Astrocyte of the cerebellum (primary cell): ENCODE measurements at regions not wholly inside any gene's neighbourhood (a gene's known extent, or its start where the extent isn't known, plus 50 kb on each side); places are given as distances from the start of the nearest gene placed in this dataset.

Source experiments
- DNase-seq: peaks from one replicate; pipeline ENCODE4 v3.0.0-alpha.2; 2011; ENCODE audit warnings: low read depth
- H3K4me3 ChIP-seq: 2 replicates; pipeline ENCODE4 v1.5.1; 2011; ENCODE audit warnings: mild to moderate bottlenecking, low read depth, low read length, moderate library complexity
- in situ Hi-C: cut with HindIII; loops from 2 replicates; pipeline ENCODE4 v1.10.0; 2017; ENCODE audit warnings: low sequenced_read_pairs
- TF ChIP-seq, protein P1 (sequence below): IDR thresholded peaks from 2 replicates; pipeline ENCODE4 v1.5.1; 2012; ENCODE audit warnings: low read length, low read depth, moderate library complexity, mild to moderate bottlenecking; ENCODE audit errors: missing control alignments

DNA sequence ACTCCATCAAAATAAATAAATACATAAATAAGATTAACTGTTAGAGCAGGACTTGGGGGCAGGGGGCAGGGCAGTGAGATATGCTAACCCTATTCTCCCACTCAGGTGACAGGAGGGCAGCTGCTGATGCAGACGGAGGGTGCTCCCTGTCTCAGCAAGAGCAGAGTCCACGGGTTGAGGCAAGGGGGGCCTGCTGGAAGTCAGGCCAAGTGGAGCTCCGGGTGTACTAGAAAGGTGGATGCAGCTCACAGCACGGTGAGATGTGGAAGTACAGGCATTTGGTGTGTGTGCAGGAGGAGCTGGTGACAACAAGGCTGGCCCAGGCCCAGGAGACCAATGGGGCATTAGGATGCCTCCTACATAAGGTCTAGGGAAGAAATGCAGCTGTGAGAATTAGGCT is 467.3 kb upstream of the B3GAT1 start:
- in situ Hi-C loops, result no loop called here
- no peak for DNase-seq
- no peak overlapping the region for H3K4me3 ChIP-seq
- TF ChIP-seq, protein P1, sequence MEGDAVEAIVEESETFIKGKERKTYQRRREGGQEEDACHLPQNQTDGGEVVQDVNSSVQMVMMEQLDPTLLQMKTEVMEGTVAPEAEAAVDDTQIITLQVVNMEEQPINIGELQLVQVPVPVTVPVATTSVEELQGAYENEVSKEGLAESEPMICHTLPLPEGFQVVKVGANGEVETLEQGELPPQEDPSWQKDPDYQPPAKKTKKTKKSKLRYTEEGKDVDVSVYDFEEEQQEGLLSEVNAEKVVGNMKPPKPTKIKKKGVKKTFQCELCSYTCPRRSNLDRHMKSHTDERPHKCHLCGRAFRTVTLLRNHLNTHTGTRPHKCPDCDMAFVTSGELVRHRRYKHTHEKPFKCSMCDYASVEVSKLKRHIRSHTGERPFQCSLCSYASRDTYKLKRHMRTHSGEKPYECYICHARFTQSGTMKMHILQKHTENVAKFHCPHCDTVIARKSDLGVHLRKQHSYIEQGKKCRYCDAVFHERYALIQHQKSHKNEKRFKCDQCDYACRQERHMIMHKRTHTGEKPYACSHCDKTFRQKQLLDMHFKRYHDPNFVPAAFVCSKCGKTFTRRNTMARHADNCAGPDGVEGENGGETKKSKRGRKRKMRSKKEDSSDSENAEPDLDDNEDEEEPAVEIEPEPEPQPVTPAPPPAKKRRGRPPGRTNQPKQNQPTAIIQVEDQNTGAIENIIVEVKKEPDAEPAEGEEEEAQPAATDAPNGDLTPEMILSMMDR, result no peak

DNA sequence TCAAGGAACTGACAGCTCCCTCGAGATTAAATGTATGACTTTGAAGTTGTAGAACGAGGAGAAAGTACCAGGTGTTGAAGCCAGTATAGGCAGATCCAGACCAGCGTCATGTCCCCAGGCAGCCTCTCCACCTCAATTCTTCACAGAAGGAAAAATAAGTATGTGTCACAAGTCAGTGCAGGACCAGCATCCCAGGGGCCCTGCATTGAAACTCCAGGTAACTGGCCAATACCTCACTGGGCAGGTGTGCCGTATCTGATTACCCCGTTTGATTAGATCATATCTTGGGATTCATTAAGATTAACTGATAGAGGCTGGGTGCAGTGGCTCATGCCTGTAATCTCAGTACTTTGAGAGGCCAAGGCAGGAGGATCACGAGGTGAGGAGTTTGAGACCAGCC is 466.7 kb upstream of the B3GAT1 start:
- no peak for DNase-seq
- H3K4me3 ChIP-seq, result no peak overlapping the region
- in situ Hi-C loops, result no loop called here
- TF ChIP-seq, protein P1, result no peak

DNA sequence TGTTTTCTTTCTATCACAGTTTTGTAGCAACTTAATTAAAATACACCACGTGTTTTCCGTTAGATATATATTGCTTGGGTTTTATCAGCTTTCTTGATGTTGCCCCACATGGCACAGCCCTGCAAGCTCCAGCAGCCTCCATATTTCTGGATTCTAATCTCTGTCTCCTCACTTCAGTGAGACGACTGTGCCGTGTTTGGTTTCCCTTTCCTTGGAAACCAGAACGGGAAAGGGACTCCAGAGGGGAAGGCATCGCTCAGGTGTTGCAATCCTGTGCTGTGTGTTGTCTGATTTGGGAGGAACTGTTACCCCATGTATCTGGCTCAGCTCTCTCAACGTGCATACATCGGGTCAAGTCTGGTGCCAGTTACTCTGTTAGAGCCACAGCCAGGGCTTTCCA is 464.2 kb upstream of the B3GAT1 start:
- TF ChIP-seq, protein P1, result no peak
- no peak for DNase-seq
- in situ Hi-C loops, result no loop called here
- H3K4me3 ChIP-seq, result no peak overlapping the region

DNA sequence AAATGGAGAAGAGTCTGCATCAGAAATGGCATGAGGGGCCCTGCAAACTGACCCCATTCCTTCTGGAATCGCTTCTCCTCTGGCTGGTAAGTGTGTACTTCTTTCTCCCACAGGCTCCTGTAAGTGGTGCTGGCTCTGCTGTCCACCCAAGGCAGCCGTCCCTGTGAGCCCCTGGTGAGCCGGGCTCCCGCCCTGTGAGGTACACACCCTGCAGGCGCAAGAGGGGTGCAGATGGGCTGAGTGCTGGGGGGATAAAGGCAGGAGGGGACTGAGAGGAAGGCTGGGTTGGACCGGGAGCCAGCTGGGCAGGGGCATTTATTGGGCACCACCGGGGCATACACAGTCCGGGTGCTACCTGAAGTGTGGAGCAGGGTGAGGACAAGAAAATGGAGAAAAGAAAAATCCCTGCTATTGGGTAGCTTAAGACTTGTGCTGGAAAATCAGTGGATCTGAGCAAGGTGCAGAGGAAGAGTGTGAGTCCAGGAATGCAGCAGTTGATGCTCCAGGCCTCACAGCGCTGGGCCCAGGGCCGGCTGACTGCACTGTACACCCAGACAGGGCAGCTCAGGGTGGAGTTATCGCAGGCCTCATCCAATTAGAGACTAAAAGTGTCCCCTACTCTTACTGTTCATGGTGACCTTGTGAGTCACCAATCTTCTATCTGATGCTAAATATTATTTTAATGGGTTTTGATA is 455.1 kb upstream of the B3GAT1 start:
- H3K4me3 ChIP-seq, result no peak overlapping the region
- TF ChIP-seq, protein P1, result no peak
- in situ Hi-C loops, result no loop called here
- no peak for DNase-seq

DNA sequence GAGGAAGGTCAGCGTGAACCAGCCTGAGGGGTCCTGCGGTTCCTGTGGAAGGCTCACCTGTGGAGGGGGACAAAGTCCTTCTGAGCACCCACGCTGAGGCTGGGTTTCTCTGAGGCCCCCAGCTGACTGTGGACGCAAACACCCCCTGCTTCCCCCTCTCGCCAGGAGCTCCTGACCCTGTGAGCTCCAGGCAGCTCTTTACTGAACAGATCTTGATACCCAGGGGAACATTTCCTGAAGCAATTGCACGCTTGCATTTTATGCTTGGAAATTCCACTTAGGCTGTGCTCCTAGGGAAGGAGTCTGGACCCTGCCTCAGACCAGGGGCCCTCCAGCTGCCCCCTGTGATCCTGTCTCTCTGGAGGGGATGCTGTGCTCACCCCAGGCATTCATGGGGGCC is 454.2 kb upstream of the B3GAT1 start:
- H3K4me3 ChIP-seq, result no peak overlapping the region
- in situ Hi-C loops, result no loop called here
- DNase-seq, result no peak
- TF ChIP-seq, protein P1, result no peak

DNA sequence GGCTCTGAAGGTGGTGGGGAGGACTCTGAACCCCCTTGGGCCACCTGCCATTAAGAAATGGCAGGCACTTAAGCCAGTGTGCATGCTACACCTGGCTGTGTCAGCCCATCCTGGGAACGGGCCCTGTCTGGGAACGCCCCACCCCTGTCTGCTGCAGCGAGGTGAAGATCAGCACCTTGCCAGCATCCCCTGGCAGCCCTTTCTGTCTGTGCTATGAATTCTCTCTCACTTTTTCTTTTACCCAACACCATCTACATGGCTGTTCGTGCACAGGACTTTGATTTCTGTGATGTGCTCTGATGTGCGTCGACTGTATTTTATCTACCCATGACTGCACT is 452.9 kb upstream of the B3GAT1 start:
- no peak for DNase-seq
- no peak overlapping the region for H3K4me3 ChIP-seq
- in situ Hi-C loops, result no loop called here
- TF ChIP-seq, protein P1, result no peak
